Gastrocnemius medialis (tissue), 4 donors: ENCODE measurements at regions not wholly inside any gene's neighbourhood (a gene's known extent, or its start where the extent isn't known, plus 50 kb on each side); places are given as distances from the start of the nearest gene placed in this dataset.

Experiments
- POLR2A ChIP-seq, 2 donors: fragments of 450-650 bp; IDR thresholded peaks; one replicate each; pipeline ENCODE4 v1.6.1; 2017; ENCODE audit warnings: antibody characterized with exemption in 2 of 2, mild to moderate bottlenecking in 2 of 2, moderate library complexity in 2 of 2
- TF ChIP-seq, protein P1 (sequence below), 5 experiments: fragments of 450-650 bp in 3 of 5; fragments of 200-600 bp in 2 of 5; sonication (generic) in 2 of 5; IDR thresholded peaks in 4 of 5; conservative IDR thresholded peaks in 1 of 5; 1 replicate in 4 of 5; 2 replicates in 1 of 5; pipeline ENCODE4 v1.5.1; 2016 to 2019; ENCODE audit warnings: antibody characterized with exemption in 5 of 5, mild to moderate bottlenecking in 3 of 5, moderate library complexity in 3 of 5

DNA sequence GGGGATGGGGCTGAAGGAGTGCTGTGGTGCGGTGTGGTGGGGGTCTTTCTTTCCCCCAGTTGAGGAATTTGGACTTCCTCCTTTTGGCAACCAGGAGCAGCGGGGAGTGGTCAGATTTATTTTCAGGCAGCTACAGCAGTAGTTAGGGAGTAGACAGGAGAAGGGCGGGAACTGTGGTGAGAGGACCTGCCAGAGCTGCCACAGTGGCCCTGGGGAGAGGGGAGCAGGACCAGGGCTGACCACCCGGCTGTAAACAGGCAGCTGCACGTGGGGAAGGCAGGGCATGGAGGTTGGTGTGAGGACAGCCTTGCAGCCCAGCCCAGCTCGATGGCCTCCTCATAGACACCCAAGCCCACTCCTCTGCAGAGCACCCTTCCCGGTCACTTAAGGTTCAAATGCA lies 197.2 kb downstream of the GLI2 start:
- TF ChIP-seq, protein P1, sequence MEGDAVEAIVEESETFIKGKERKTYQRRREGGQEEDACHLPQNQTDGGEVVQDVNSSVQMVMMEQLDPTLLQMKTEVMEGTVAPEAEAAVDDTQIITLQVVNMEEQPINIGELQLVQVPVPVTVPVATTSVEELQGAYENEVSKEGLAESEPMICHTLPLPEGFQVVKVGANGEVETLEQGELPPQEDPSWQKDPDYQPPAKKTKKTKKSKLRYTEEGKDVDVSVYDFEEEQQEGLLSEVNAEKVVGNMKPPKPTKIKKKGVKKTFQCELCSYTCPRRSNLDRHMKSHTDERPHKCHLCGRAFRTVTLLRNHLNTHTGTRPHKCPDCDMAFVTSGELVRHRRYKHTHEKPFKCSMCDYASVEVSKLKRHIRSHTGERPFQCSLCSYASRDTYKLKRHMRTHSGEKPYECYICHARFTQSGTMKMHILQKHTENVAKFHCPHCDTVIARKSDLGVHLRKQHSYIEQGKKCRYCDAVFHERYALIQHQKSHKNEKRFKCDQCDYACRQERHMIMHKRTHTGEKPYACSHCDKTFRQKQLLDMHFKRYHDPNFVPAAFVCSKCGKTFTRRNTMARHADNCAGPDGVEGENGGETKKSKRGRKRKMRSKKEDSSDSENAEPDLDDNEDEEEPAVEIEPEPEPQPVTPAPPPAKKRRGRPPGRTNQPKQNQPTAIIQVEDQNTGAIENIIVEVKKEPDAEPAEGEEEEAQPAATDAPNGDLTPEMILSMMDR (IDR thresholded peaks at IDR 0.05 in 4 of 5, conservative IDR thresholded peaks at IDR 0.05 in 1 of 5): no peak
- no peak for TF ChIP-seq POLR2A (IDR thresholded peaks at IDR 0.05)
